Tibial nerve (tissue), 4 donors: ENCODE measurements at regions not wholly inside any gene's neighbourhood (a gene's known extent, or its start where the extent isn't known, plus 50 kb on each side); places are given as distances from the start of the nearest gene placed in this dataset.

Experiments used
- EP300 ChIP-seq, 2 donors: sonication (generic); formaldehyde crosslinking; IDR thresholded peaks; one replicate each; pipeline ENCODE4 v1.6.1; 2017; ENCODE audit warnings: antibody characterized with exemption in 2 of 2, mild to moderate bottlenecking in 1 of 2
- POLR2A ChIP-seq, 2 donors: fragments of 450-650 bp; IDR thresholded peaks; one replicate each; pipeline ENCODE4 v1.6.1; 2017; ENCODE audit warnings: antibody characterized with exemption in 2 of 2, mild to moderate bottlenecking in 2 of 2, moderate library complexity in 2 of 2
- TF ChIP-seq, protein P1 (sequence below), 5 experiments: fragments of 200-600 bp in 3 of 5; fragments of 450-650 bp in 2 of 5; sonication (generic) in 3 of 5; IDR thresholded peaks; one replicate each; pipeline ENCODE4 v1.5.1; 2016 to 2019; ENCODE audit warnings: antibody characterized with exemption in 5 of 5, mild to moderate bottlenecking in 3 of 5, moderate library complexity in 2 of 5

GRCh38 chr13:72650051-72650700 lies 77.3 kb downstream of the MZT1 start:
- TF ChIP-seq, protein P1, sequence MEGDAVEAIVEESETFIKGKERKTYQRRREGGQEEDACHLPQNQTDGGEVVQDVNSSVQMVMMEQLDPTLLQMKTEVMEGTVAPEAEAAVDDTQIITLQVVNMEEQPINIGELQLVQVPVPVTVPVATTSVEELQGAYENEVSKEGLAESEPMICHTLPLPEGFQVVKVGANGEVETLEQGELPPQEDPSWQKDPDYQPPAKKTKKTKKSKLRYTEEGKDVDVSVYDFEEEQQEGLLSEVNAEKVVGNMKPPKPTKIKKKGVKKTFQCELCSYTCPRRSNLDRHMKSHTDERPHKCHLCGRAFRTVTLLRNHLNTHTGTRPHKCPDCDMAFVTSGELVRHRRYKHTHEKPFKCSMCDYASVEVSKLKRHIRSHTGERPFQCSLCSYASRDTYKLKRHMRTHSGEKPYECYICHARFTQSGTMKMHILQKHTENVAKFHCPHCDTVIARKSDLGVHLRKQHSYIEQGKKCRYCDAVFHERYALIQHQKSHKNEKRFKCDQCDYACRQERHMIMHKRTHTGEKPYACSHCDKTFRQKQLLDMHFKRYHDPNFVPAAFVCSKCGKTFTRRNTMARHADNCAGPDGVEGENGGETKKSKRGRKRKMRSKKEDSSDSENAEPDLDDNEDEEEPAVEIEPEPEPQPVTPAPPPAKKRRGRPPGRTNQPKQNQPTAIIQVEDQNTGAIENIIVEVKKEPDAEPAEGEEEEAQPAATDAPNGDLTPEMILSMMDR (IDR thresholded peaks at IDR 0.05), result no peak
- TF ChIP-seq POLR2A (IDR thresholded peaks at IDR 0.05), result no peak
- TF ChIP-seq EP300 (IDR thresholded peaks at IDR 0.05), result no peak
